PC-3 (cell line): ENCODE measurements at regions not wholly inside any gene's neighbourhood (a gene's known extent, or its start where the extent isn't known, plus 50 kb on each side); places are given as distances from the start of the nearest gene placed in this dataset.

Experiments
- ATAC-seq: fragments of 200-7000 bp; cut with Tn5 transposase; 2 replicates; pipeline ENCODE4 v1.9.1; 2020; ENCODE audit warnings: mild to moderate bottlenecking, moderate library complexity
- BruUV-seq: library from RNA; stranded (reverse); fragments of 400-500 nt; replicated peaks from 2 replicates; lab custom pipeline; 2021; lab: Mats Ljungman, UMichigan
- CTCF ChIA-PET: fragments of 300-600 bp; sonication (Branson Sonifier 250); formaldehyde crosslinking; loops from one replicate; lab custom pipeline; 2022; ENCODE audit warnings: antibody characterized with exemption; lab: Charles Lee
- POLR2A ChIA-PET: fragments of 300-600 bp; sonication (Branson Sonifier 250); formaldehyde crosslinking; loops from one replicate; lab custom pipeline; 2022; ENCODE audit warnings: antibody characterized with exemption; ENCODE audit not compliant: unreplicated experiment; lab: Charles Lee
- DNase-seq: peaks from one replicate; pipeline ENCODE4 v3.0.0-alpha.2; 2015
- H2AFZ ChIP-seq: fragments of 300-600 bp; sonication (generic); 2 replicates; pipeline ENCODE4 v1.6.0; 2016; ENCODE audit warnings: antibody characterized with exemption, low read length
- H3F3A ChIP-seq: fragments of 300-600 bp; sonication (generic); one replicate; pipeline ENCODE4 v1.6.0; 2017; ENCODE audit warnings: antibody characterized with exemption, low read length, control low read depth, mild to moderate bottlenecking; ENCODE audit not compliant: unreplicated experiment
- H3K27ac ChIP-seq: fragments of 300-600 bp; sonication (generic); 2 replicates; pipeline ENCODE4 v1.5.1; 2016; ENCODE audit warnings: mild to moderate bottlenecking, low read length
- H3K27me3 ChIP-seq: fragments of 300-600 bp; sonication (generic); 2 replicates; pipeline ENCODE4 v1.6.1; 2016; ENCODE audit warnings: low read length, mixed read lengths
- H3K36me3 ChIP-seq: fragments of 300-600 bp; sonication (generic); 2 replicates; pipeline ENCODE4 v1.6.1; 2016; ENCODE audit warnings: low read depth, mixed run types, low read length, mixed read lengths
- H3K4me1 ChIP-seq: fragments of 300-600 bp; sonication (generic); 2 replicates; pipeline ENCODE4 v1.5.1; 2016; ENCODE audit warnings: low read length; ENCODE audit not compliant: insufficient read depth
- H3K4me2 ChIP-seq: fragments of 300-600 bp; sonication (generic); 2 replicates; pipeline ENCODE4 v1.6.0; 2016; ENCODE audit warnings: low read length
- H3K4me3 ChIP-seq: fragments of 300-600 bp; sonication (generic); 2 replicates; pipeline ENCODE4 v1.5.1; 2016; ENCODE audit warnings: mild to moderate bottlenecking, low read length, mixed read lengths
- H3K79me2 ChIP-seq: fragments of 300-600 bp; sonication (generic); 2 replicates; pipeline ENCODE4 v1.6.1; 2017; ENCODE audit warnings: low read length, mixed read lengths
- H3K9ac ChIP-seq: fragments of 300-600 bp; sonication (generic); 2 replicates; pipeline ENCODE4 v1.6.0; 2016; ENCODE audit warnings: mild to moderate bottlenecking, low read length
- H3K9me2 ChIP-seq: fragments of 300-600 bp; sonication (generic); replicated peaks from 2 replicates; pipeline ENCODE4 v1.6.1; 2016; ENCODE audit warnings: mixed run types, low read length, mixed read lengths
- H3K9me3 ChIP-seq: fragments of 300-600 bp; sonication (generic); 2 replicates; pipeline ENCODE4 v1.6.1; 2016; ENCODE audit warnings: low read length, mixed read lengths
- H4K20me1 ChIP-seq: fragments of 300-600 bp; sonication (generic); 2 replicates; pipeline ENCODE4 v1.6.1; 2016; ENCODE audit warnings: low read length, mixed read lengths
- EZH2 ChIP-seq: fragments of 300-600 bp; sonication (generic); IDR thresholded peaks from one replicate; pipeline ENCODE4 v1.6.1; 2017; ENCODE audit warnings: antibody characterized with exemption, mild to moderate bottlenecking, low read length; ENCODE audit not compliant: unreplicated experiment
- EZH2phosphoT487 ChIP-seq: fragments of 300-600 bp; sonication (generic); IDR thresholded peaks from 2 replicates; pipeline ENCODE4 v1.6.1; 2018; ENCODE audit warnings: mild to moderate bottlenecking, antibody characterized with exemption, low read length, borderline replicate concordance
- intact Hi-C: fragments of 100-400 bp; cut with micrococcal nuclease; formaldehyde crosslinking; loops from 2 replicates; pipeline ENCODE4 v1.9.0; 2023
- TF ChIP-seq, protein P1 (sequence below): fragments of 300-600 bp; sonication (generic); conservative IDR thresholded peaks from 2 replicates; pipeline ENCODE4 v1.5.1; 2017; ENCODE audit warnings: antibody characterized with exemption, low read depth, mild to moderate bottlenecking, low read length

DNA sequence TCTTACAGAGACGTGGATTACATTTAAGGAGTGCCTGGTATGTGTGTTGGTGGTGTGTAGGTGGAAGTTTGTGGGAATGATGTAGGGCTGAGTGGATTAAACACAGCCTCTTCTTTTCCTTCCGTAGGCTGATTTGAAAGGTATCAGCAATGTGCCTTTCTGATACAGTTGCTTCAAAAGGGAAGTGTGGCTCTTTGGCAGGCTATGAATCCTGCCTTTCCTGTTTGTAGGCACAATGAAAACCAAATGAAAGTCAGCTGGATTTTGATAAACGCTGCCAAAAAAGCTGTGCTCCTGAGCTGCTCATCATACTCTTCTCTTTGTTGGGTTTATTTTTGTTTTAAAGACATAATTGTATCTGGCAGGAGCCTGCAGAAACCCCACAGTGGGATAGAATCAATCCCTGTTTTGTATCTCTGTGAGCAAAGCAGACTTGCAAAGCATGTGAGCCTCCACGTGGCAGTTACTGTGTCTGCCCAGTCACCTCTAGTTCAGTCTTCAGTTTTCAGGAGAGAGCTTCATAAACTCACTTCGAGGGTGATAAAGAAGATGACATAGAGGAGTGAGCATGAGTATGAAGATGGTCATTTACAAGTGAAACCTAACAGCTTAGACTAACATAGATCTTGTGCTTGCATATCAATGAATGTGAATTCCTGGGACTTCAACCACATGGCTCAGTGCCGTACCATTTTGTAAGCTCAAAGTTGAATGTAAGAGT lies 655.7 kb upstream of the KIRREL3 start:
- Histone ChIP-seq H3K27ac (no peak overlapping the region), H2AFZ (no peak overlapping the region), H3K79me2 (no peaks in the 10 kb centered on the region), H3K36me3 (no peaks in the 10 kb centered on the region), H3K9me2 (no peaks in the 10 kb centered on the region), H3K27me3 (no peaks in the 10 kb centered on the region), H3K4me3 (no peak overlapping the region), H4K20me1 (no peaks in the 10 kb centered on the region), H3K4me2 (no peak overlapping the region), H3K9me3 (no peaks in the 10 kb centered on the region), H3K9ac (no peak overlapping the region), H3F3A (no peaks in the 10 kb centered on the region), H3K4me1 (peaks cover 10% of the 10 kb centered on the region; the same call in 1 of the 2 replicates)
- ATAC-seq (no peak), DNase-seq (no peak)
- TF ChIP-seq EZH2 (no peak), EZH2phosphoT487 (no peak)
- TF ChIP-seq, protein P1, sequence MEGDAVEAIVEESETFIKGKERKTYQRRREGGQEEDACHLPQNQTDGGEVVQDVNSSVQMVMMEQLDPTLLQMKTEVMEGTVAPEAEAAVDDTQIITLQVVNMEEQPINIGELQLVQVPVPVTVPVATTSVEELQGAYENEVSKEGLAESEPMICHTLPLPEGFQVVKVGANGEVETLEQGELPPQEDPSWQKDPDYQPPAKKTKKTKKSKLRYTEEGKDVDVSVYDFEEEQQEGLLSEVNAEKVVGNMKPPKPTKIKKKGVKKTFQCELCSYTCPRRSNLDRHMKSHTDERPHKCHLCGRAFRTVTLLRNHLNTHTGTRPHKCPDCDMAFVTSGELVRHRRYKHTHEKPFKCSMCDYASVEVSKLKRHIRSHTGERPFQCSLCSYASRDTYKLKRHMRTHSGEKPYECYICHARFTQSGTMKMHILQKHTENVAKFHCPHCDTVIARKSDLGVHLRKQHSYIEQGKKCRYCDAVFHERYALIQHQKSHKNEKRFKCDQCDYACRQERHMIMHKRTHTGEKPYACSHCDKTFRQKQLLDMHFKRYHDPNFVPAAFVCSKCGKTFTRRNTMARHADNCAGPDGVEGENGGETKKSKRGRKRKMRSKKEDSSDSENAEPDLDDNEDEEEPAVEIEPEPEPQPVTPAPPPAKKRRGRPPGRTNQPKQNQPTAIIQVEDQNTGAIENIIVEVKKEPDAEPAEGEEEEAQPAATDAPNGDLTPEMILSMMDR: no peak
- POLR2A ChIA-PET: no interaction called here
- CTCF ChIA-PET: no interaction called here
- intact Hi-C loops: no loop called here
- no TSS peak for BruUV-seq

DNA sequence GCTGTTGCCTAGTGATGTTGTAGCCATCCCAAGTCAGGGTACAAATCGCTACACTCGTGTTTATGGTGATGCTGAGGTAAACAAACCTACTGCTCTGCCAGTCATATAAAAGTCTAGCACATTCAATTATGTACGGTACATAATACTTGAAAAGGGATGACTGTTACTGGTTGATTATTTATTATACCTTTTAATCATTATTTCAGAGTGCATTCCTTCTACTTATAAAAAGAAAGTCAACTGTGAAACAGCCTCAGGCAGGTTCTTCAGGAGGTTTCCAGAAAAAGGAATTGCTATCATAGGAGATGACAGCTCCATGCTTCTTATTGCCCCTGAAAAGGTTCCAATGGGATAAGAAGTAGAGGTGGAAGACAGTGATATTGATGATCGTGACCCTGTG lies 652.5 kb upstream of the KIRREL3 start:
- DNase-seq (no peak), ATAC-seq (no peak)
- Histone ChIP-seq H3K4me1 (peaks cover 13% of the 10 kb centered on the region; the same call in 1 of the 2 replicates), H3F3A (no peaks in the 10 kb centered on the region), H3K79me2 (no peaks in the 10 kb centered on the region), H3K36me3 (no peaks in the 10 kb centered on the region), H3K9me2 (no peaks in the 10 kb centered on the region), H3K9me3 (no peaks in the 10 kb centered on the region), H3K27ac (no peak overlapping the region), H3K27me3 (no peaks in the 10 kb centered on the region), H2AFZ (no peak overlapping the region), H3K9ac (no peak overlapping the region), H4K20me1 (no peaks in the 10 kb centered on the region), H3K4me2 (no peak overlapping the region), H3K4me3 (no peak overlapping the region)
- CTCF ChIA-PET: no interaction called here
- TF ChIP-seq, protein P1: no peak
- no peak for TF ChIP-seq EZH2
- TF ChIP-seq EZH2phosphoT487: no peak
- intact Hi-C loops: no loop called here
- POLR2A ChIA-PET: no interaction called here
- BruUV-seq: no TSS peak

DNA sequence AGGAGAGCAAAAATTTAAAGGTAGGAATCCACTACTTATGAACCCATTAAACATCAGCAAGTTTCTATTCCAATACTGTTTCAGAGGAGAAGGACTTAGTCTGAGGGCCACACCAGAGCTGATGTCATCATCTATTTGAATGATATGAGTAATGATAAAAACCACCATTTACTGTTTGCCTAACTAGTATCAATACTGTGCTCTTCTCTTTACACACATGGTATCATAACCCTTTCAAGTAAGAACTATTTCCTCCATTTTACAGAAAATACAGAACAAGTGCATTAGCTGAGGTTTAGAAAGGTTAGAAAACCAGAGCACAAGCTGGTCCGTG lies 651.3 kb upstream of the KIRREL3 start:
- Histone ChIP-seq H3F3A (no peaks in the 10 kb centered on the region), H3K9me2 (no peaks in the 10 kb centered on the region), H2AFZ (no peak overlapping the region), H3K4me1 (peaks cover 13% of the 10 kb centered on the region; the same call in 1 of the 2 replicates), H3K9me3 (no peaks in the 10 kb centered on the region), H3K9ac (no peak overlapping the region), H3K36me3 (no peaks in the 10 kb centered on the region), H4K20me1 (no peaks in the 10 kb centered on the region), H3K27ac (peak overlapping the region; percentile 51), H3K4me2 (0 out of 2 replicates have a peak overlapping the region, but pooled peaks have one; percentile 2), H3K79me2 (no peaks in the 10 kb centered on the region), H3K27me3 (peaks cover 4% of the 10 kb centered on the region; the same call in 1 of the 2 replicates), H3K4me3 (no peak overlapping the region)
- intact Hi-C loops: no loop called here
- ChIA-PET POLR2A (no interaction called here), CTCF (no interaction called here)
- ATAC-seq: no peak
- TF ChIP-seq, protein P1: no peak
- TF ChIP-seq EZH2: no peak
- no peak for TF ChIP-seq EZH2phosphoT487
- no TSS peak for BruUV-seq
- DNase-seq: peak; percentile 15
